ENCODE measurements at regions not wholly inside any gene's neighbourhood (a gene's known extent, or its start where the extent isn't known, plus 50 kb on each side); places are given as distances from the start of the nearest gene placed in this dataset.

DNA sequence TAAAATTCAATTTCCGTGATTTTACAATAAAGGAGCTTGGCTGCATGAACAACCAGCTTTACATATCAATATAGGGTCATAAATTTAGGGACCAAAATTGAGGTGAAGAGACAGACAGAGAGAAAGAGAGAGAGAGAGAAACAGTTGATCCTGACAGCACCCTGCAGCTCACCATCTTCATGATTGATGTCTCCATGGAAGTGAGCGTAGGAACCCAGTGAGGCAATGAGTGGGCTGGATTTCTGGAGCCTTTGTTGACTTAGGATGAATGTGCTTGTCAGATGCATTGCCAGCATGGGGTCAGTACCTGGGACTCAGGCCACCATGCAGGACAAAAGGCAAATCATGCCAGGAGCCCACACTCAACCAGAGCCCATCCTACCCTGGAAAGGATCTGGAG lies 165.1 kb upstream of the SYNDIG1 start:
- TF ChIP-seq, protein P1, sequence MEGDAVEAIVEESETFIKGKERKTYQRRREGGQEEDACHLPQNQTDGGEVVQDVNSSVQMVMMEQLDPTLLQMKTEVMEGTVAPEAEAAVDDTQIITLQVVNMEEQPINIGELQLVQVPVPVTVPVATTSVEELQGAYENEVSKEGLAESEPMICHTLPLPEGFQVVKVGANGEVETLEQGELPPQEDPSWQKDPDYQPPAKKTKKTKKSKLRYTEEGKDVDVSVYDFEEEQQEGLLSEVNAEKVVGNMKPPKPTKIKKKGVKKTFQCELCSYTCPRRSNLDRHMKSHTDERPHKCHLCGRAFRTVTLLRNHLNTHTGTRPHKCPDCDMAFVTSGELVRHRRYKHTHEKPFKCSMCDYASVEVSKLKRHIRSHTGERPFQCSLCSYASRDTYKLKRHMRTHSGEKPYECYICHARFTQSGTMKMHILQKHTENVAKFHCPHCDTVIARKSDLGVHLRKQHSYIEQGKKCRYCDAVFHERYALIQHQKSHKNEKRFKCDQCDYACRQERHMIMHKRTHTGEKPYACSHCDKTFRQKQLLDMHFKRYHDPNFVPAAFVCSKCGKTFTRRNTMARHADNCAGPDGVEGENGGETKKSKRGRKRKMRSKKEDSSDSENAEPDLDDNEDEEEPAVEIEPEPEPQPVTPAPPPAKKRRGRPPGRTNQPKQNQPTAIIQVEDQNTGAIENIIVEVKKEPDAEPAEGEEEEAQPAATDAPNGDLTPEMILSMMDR (conservative IDR thresholded peaks at IDR 0.05; ENCODE audit: low read depth, low read length), result no peak
- no peak for TF ChIP-seq EZH2phosphoT487 (IDR thresholded peaks at IDR 0.05; ENCODE audit: borderline replicate concordance, low read length)
